ENCODE measurements at regions not wholly inside any gene's neighbourhood (a gene's known extent, or its start where the extent isn't known, plus 50 kb on each side); places are given as distances from the start of the nearest gene placed in this dataset.

- TF ChIP-seq CTCF (IDR thresholded peaks at IDR 0.05) (no peak), POLR2A (IDR thresholded peaks at IDR 0.05) (no peak), POLR2AphosphoS5 (IDR thresholded peaks at IDR 0.05) (no peak), EP300 (IDR thresholded peaks at IDR 0.05) (no peak)
Measured at GRCh38 chr3:26264708-26265107, 357.9 kb upstream of the LRRC3B start.

All from stomach (tissue), 4 donors.